Adrenal gland (tissue), 9 donors: ENCODE measurements at regions not wholly inside any gene's neighbourhood (a gene's known extent, or its start where the extent isn't known, plus 50 kb on each side); places are given as distances from the start of the nearest gene placed in this dataset.

Experiments used
- DNase-seq, 7 donors: peaks; one replicate each; pipeline ENCODE4 v3.0.0-alpha.2; 2019 to 2020
- H3K27ac ChIP-seq, 5 donors: fragments of 200-600 bp; sonication (generic) in 4 of 5; 1 replicate in 3 of 5; 2 replicates in 2 of 5; pipeline versions ENCODE4 v1.5.1 to v1.8.0; 2016 to 2020; ENCODE audit warnings: mild to moderate bottlenecking in 1 of 5
- H3K27me3 ChIP-seq: fragments of 200-600 bp; 2 replicates; pipeline ENCODE4 v1.8.0; 2021
- H3K36me3 ChIP-seq, 2 donors: fragments of 200-600 bp; replicated peaks in 1 of 2; 1 replicate in 1 of 2; 2 replicates in 1 of 2; pipeline versions ENCODE4 v1.5.1 to v1.8.0; 2018 to 2022
- H3K4me1 ChIP-seq, 2 donors: fragments of 200-600 bp; replicated peaks in 1 of 2; 1 replicate in 1 of 2; 2 replicates in 1 of 2; pipeline versions ENCODE4 v1.5.1 to v1.8.0; 2018 to 2021
- H3K4me3 ChIP-seq, 4 donors: fragments of 200-600 bp; sonication (generic) in 3 of 4; one replicate each; pipeline ENCODE4 v1.5.1; 2016 to 2018
- H3K9me3 ChIP-seq, 3 donors: fragments of 200-600 bp; sonication (generic) in 1 of 3; replicated peaks in 1 of 3; 1 replicate in 2 of 3; 2 replicates in 1 of 3; pipeline versions ENCODE4 v1.5.1 to v1.8.0; 2016 to 2021
- CTCF ChIP-seq, 6 experiments: fragments of 450-650 bp in 4 of 6; fragments of 200-600 bp in 2 of 6; sonication (generic) in 1 of 6; IDR thresholded peaks; 1 replicate in 5 of 6; 2 replicates in 1 of 6; pipeline versions ENCODE4 v1.5.1 to v1.8.0; 2016 to 2021; ENCODE audit warnings: antibody characterized with exemption in 6 of 6, mild to moderate bottlenecking in 2 of 6, moderate library complexity in 1 of 6
- POLR2A ChIP-seq, 2 donors: fragments of 450-650 bp; IDR thresholded peaks; one replicate each; pipeline ENCODE4 v1.6.1; 2017; ENCODE audit warnings: antibody characterized with exemption in 2 of 2, mild to moderate bottlenecking in 2 of 2, moderate library complexity in 1 of 2
- WGBS, 4 donors: extraction: QIAGEN DNeasy Blood & Tissue Kit in 2 of 4; methylation state at CpG; one replicate each; pipeline versions ENCODE4 v1.1.5 to v1.1.7; 2013 to 2017; 5-methylcytosine and 5-hydroxymethylcytosine counted together
- intact Hi-C, 2 donors: fragments of 100-400 bp; cut with DNase I; formaldehyde crosslinking; loops; one replicate each; pipeline versions ENCODE4 v1.14.1 to v1.15.0; 2022 to 2023
- donor health status: healthy with polysubstance abuse.
- donor health status: Bipolar disorder and iron deficiency.
- donor health status: DM: yes; HTN: yes; CAD: no.
- donor health status: DM: no; HTN: no; CAD: no.
- donor health status: DM: no; HTN: no; CAD: no.

- Histone ChIP-seq H3K4me1 (no peaks in the 10 kb centered on the region), H3K27me3 (no peaks in the 10 kb centered on the region), H3K27ac (no peak overlapping the region), H3K9me3 (no peaks in the 10 kb centered on the region), H3K36me3 (no peaks in the 10 kb centered on the region), H3K4me3 (no peak overlapping the region)
- DNase-seq = no peak
- 57 to 63% (median 59%) methylated on average over 7 of the region's 7 CpGs for WGBS, 4 donors
- TF ChIP-seq POLR2A (IDR thresholded peaks at IDR 0.05) (no peak), CTCF (IDR thresholded peaks at IDR 0.05) (no peak)
- intact Hi-C loops = no loop called here
Measured at GRCh38 chr9:20209391-20210340, 412.6 kb downstream of the MLLT3 start.

GRCh38 chr9:20208961-20209371, 413.3 kb downstream of the MLLT3 start:
- 75 to 95% (median 79%) methylated on average over 1 of the region's 1 CpG for WGBS, 4 donors
- H3K4me1 ChIP-seq = no peaks in the 10 kb centered on the region
- intact Hi-C loops = no loop called here
- H3K4me3 ChIP-seq = no peak overlapping the region
- TF ChIP-seq POLR2A (IDR thresholded peaks at IDR 0.05) (no peak), CTCF (IDR thresholded peaks at IDR 0.05) (no peak)
- no peaks in the 10 kb centered on the region for H3K27me3 ChIP-seq
- H3K36me3 ChIP-seq = no peaks in the 10 kb centered on the region
- no peak overlapping the region for H3K27ac ChIP-seq
- no peaks in the 10 kb centered on the region for H3K9me3 ChIP-seq
- no peak for DNase-seq

- no peaks in the 10 kb centered on the region for H3K9me3 ChIP-seq
- H3K27me3 ChIP-seq = no peaks in the 10 kb centered on the region
- no peak for DNase-seq
- H3K36me3 ChIP-seq = no peaks in the 10 kb centered on the region
- WGBS, 4 donors = 73 to 91% (median 86%) methylated on average over 5 of the region's 5 CpGs
- H3K4me1 ChIP-seq = no peaks in the 10 kb centered on the region
- H3K4me3 ChIP-seq = no peak overlapping the region
- no peak overlapping the region for H3K27ac ChIP-seq
- TF ChIP-seq CTCF (IDR thresholded peaks at IDR 0.05) (no peak), POLR2A (IDR thresholded peaks at IDR 0.05) (no peak)
- intact Hi-C loops = no loop called here
Measured at GRCh38 chr9:20208226-20208625, 414.1 kb downstream of the MLLT3 start.

GRCh38 chr9:20207176-20207575, 415.1 kb downstream of the MLLT3 start:
- H3K4me3 ChIP-seq = no peak overlapping the region
- intact Hi-C loops = no loop called here

More at GRCh38 chr9:20207176-20207575, 415.1 kb downstream of the MLLT3 start:
- Histone ChIP-seq H3K27ac (no peak overlapping the region), H3K4me1 (no peaks in the 10 kb centered on the region), H3K36me3 (no peaks in the 10 kb centered on the region), H3K27me3 (no peaks in the 10 kb centered on the region), H3K9me3 (no peaks in the 10 kb centered on the region)
- TF ChIP-seq POLR2A (IDR thresholded peaks at IDR 0.05) (no peak), CTCF (IDR thresholded peaks at IDR 0.05) (no peak)
- no peak for DNase-seq
- 31 to 53% (median 37%) methylated on average over 1 of the region's 1 CpG for WGBS, 4 donors
